HepG2 (cell line): ENCODE measurements at regions not wholly inside any gene's neighbourhood (a gene's known extent, or its start where the extent isn't known, plus 50 kb on each side); places are given as distances from the start of the nearest gene placed in this dataset.

Experiments
- ATAC-seq: fragments of 200-7000 bp; cut with Tn5 transposase; 3 replicates; pipeline ENCODE4 v1.9.1; 2020; ENCODE audit warnings: mild to moderate bottlenecking, moderate library complexity
- BruUV-seq: library from RNA; stranded (reverse); fragments of 400-500 nt; replicated peaks from 2 replicates; lab custom pipeline; 2021; lab: Mats Ljungman, UMichigan
- CTCF ChIA-PET: fragments of 300-600 bp; formaldehyde crosslinking; extraction: SDS; loops from one replicate; lab custom pipeline; 2021; ENCODE audit warnings: low total read pairs, inconsistent platforms, low intra/inter-chr PET ratio; lab: Yijun Ruan, JAX
- POLR2A ChIA-PET: fragments of 350-600 bp; sonication (Branson Sonifier 250); formaldehyde crosslinking; loops from one replicate; lab custom pipeline; 2020; ENCODE audit warnings: antibody characterized with exemption, inconsistent platforms; lab: Yijun Ruan, JAX
- DNase-seq: peaks from one replicate; pipeline ENCODE4 v3.0.0-alpha.2; 2015; ENCODE audit warnings: low spot score
- FAIRE-seq: peaks from 3 replicates; lab custom pipeline; 2011; peaks lifted over from hg19 to GRCh38; lab: Jason Lieb, UNC
- H2AFZ ChIP-seq: one replicate; pipeline ENCODE4 v1.6.1; 2011; ENCODE audit warnings: low read length, inconsistent platforms
- H3K27ac ChIP-seq: fragments of 300-600 bp; 3 replicates; pipeline ENCODE4 v1.8.0; 2011; ENCODE audit warnings: mixed run types, mild to moderate bottlenecking, mixed read lengths, low read length, inconsistent platforms; ENCODE audit not compliant: insufficient read depth; ENCODE audit errors: extremely low read length
- H3K27me3 ChIP-seq, 2 experiments: fragments of 200-600 bp in 1 of 2; 2 replicates in 1 of 2; 3 replicates in 1 of 2; pipeline versions ENCODE4 v1.6.0 to v1.8.0; 2011; ENCODE audit warnings: low read length in 2 of 2, mild to moderate bottlenecking in 2 of 2, moderate library complexity in 2 of 2, inconsistent platforms in 1 of 2; ENCODE audit not compliant: insufficient read depth in 2 of 2, control insufficient read depth in 1 of 2
- H3K36me3 ChIP-seq, 2 experiments: fragments of 200-600 bp in 1 of 2; replicated peaks in 1 of 2; 2 replicates in 1 of 2; 3 replicates in 1 of 2; pipeline versions ENCODE4 v1.5.1 to v1.8.0; 2011; ENCODE audit warnings: low read length in 2 of 2, inconsistent platforms in 1 of 2; ENCODE audit not compliant: insufficient read depth in 2 of 2, control insufficient read depth in 1 of 2
- H3K4me1 ChIP-seq: 2 replicates; pipeline ENCODE4 v1.5.1; 2012; ENCODE audit warnings: low read length, inconsistent platforms; ENCODE audit not compliant: insufficient read depth
- H3K4me2 ChIP-seq: 2 replicates; pipeline ENCODE4 v1.6.0; 2011; ENCODE audit warnings: low read depth, low read length, inconsistent platforms
- H3K4me3 ChIP-seq, 3 experiments: fragments of 200-600 bp in 1 of 3; sonication (generic), shearing (Covaris generic) in 1 of 3; replicated peaks in 1 of 3; 2 replicates each; pipeline ENCODE4 v1.5.1; 2011 to 2016; ENCODE audit warnings: low read length in 3 of 3, inconsistent platforms in 2 of 3, low read depth in 2 of 3, mild to moderate bottlenecking in 2 of 3, control low read depth in 1 of 3, mixed read lengths in 1 of 3; ENCODE audit not compliant: insufficient read depth in 1 of 3
- H3K79me2 ChIP-seq: one replicate; pipeline ENCODE4 v1.6.1; 2011; ENCODE audit warnings: low read length, inconsistent platforms; ENCODE audit not compliant: insufficient read depth
- H3K9ac ChIP-seq: 2 replicates; pipeline ENCODE4 v1.6.0; 2011; ENCODE audit warnings: mild to moderate bottlenecking, low read depth, low read length, inconsistent platforms; ENCODE audit not compliant: insufficient read depth
- H3K9me3 ChIP-seq: 2 replicates; pipeline ENCODE4 v1.5.1; 2012; ENCODE audit warnings: mild to moderate bottlenecking, low read length
- H4K20me1 ChIP-seq: 2 replicates; pipeline ENCODE4 v1.6.0; 2011; ENCODE audit warnings: inconsistent platforms, mild to moderate bottlenecking, low read length, moderate library complexity; ENCODE audit not compliant: insufficient read depth
- BHLHE40 ChIP-seq: IDR thresholded peaks from 2 replicates; pipeline ENCODE4 v1.6.1; 2011; ENCODE audit warnings: low read length, improper control_type of control experiment
- HNRNPLL ChIP-seq: fragments of 200-400 bp; formaldehyde crosslinking; IDR thresholded peaks from 2 replicates; pipeline ENCODE4 v1.6.1; 2017; ENCODE audit warnings: mild to moderate bottlenecking, low read depth, low read length; ENCODE audit not compliant: poor library complexity, severe bottlenecking
- SAP130 ChIP-seq: IDR thresholded peaks from 2 replicates; pipeline ENCODE4 v1.6.1; 2016; ENCODE audit warnings: low read depth
- SRSF1 ChIP-seq: fragments of 200-400 bp; formaldehyde crosslinking; optimal IDR thresholded peaks from 2 replicates; pipeline ENCODE3; 2017; ENCODE audit warnings: mild to moderate bottlenecking, low read depth, low read length, moderate library complexity
- TCF7 ChIP-seq: sonication (generic); IDR thresholded peaks from 2 replicates; pipeline ENCODE4 v1.6.1; 2016; ENCODE audit warnings: antibody characterized with exemption, low read depth
- XRCC5 ChIP-seq: fragments of 200-400 bp; formaldehyde crosslinking; optimal IDR thresholded peaks from 2 replicates; pipeline ENCODE3; 2017; ENCODE audit warnings: mild to moderate bottlenecking, low read length
- ZFP82 ChIP-seq: sonication (generic); formaldehyde crosslinking; IDR thresholded peaks from 2 replicates; pipeline ENCODE4 v1.5.1; 2020; ENCODE audit warnings: mild to moderate bottlenecking, missing genetic modification reagents, borderline replicate concordance
- ZNF34 ChIP-seq: sonication (generic); formaldehyde crosslinking; IDR thresholded peaks from 2 replicates; pipeline ENCODE4 v1.4.0; 2020; ENCODE audit warnings: mild to moderate bottlenecking, missing genetic modification reagents, borderline replicate concordance
- WGBS: methylation state at CpG from one replicate; pipeline ENCODE4 v1.1.6; 2017; ENCODE audit warnings: low lambda C conversion rate; 5-methylcytosine and 5-hydroxymethylcytosine counted together
- in situ Hi-C: cut with HindIII; loops from 2 replicates; pipeline ENCODE4 v1.10.0; 2017; ENCODE audit warnings: low pct_unique_long_range_greater_than_20kb; ENCODE audit not compliant: extremely low pct_ligation_motif_present
- intact Hi-C: fragments of 100-400 bp; cut with micrococcal nuclease; formaldehyde crosslinking; loops from one replicate; pipeline ENCODE4 v1.10.0; 2022; ENCODE audit not compliant: unreplicated experiment
- TF ChIP-seq, protein P1 (sequence below): conservative IDR thresholded peaks from 2 replicates; pipeline ENCODE4 v1.6.1; 2018; ENCODE audit warnings: missing genetic modification reagents
- TF ChIP-seq, protein P2 (sequence below): sonication (generic); formaldehyde crosslinking; conservative IDR thresholded peaks from 2 replicates; pipeline ENCODE4 v1.4.0; 2020; ENCODE audit warnings: mild to moderate bottlenecking, missing genetic modification reagents, moderate library complexity
- TF ChIP-seq, protein P3 (sequence below): IDR thresholded peaks from 2 replicates; pipeline ENCODE4 v1.6.1; 2016; ENCODE audit warnings: mild to moderate bottlenecking, missing biosample characterization, missing genetic modification reagents
- TF ChIP-seq, protein P4 (sequence below): sonication (generic); formaldehyde crosslinking; IDR thresholded peaks from 2 replicates; pipeline ENCODE4 v1.5.0; 2020; ENCODE audit warnings: missing genetic modification reagents

DNA sequence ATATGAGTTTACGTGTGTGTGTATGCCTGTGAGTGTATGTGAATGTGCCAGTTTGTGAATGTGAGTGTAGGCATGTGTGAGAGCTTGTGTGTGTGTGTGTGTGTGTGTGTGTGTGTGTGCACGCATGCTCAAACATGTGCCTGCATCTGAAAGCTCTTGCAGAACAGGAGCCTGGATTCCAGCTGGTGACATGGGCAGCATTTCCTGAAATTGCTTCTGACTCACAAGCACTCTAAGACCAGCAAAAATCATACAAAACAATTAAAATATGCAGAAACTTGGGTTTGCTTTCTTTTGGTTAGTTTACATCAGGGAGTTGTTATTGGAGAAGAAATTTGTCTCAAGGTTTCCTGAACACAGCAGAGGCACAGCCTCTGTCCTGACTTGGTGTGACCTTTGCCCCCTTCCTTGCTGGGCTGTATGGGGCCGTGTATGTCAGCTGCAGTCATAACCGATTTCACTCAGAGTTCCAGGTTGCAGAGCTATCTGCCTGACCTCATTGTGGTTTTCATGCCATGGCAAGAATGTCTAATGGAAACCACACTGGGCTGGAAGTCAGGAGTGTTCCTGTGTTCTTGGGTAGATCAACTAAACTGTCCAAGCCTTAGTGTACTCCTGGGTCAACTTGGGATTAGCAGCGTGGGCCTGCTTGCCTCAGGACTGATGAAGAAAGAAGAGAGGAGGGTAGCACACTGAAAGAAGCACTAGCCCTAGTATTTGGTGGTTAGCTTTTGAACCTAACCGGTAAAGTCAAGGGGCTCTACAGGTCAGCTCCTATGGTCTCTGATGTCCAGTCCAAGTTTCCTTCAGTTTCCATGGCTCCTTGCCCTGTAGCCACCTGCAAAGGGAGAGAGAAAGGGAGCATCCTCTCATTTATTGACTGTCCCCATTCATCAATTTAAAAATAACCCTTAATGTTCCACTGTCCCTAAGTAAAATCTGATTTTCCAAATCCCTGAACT, 143.7 kb downstream of the SNX19 start:
- DNase-seq = no peak
- ATAC-seq = peak; percentile 56; the same call in 2 of the 3 replicates
- Histone ChIP-seq H3K4me1 (no peaks in the 10 kb centered on the region), H3K9ac (no peak overlapping the region), H3K27ac (no peak overlapping the region), H3K79me2 (no peaks in the 10 kb centered on the region), H3K4me2 (no peak overlapping the region)
- intact Hi-C loops = no loop called here
- POLR2A ChIA-PET = no interaction called here
- 39% methylated on average over 6 of the region's 6 CpGs for WGBS
- FAIRE-seq = no peak
- no peak for TF ChIP-seq SAP130 (CRISPR knock-in tag)
- no peak for TF ChIP-seq ZNF34 (CRISPR knock-in tag)
- TF ChIP-seq, protein P1, sequence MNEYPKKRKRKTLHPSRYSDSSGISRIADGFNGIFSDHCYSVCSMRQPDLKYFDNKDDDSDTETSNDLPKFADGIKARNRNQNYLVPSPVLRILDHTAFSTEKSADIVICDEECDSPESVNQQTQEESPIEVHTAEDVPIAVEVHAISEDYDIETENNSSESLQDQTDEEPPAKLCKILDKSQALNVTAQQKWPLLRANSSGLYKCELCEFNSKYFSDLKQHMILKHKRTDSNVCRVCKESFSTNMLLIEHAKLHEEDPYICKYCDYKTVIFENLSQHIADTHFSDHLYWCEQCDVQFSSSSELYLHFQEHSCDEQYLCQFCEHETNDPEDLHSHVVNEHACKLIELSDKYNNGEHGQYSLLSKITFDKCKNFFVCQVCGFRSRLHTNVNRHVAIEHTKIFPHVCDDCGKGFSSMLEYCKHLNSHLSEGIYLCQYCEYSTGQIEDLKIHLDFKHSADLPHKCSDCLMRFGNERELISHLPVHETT (CRISPR knock-in tag) = no peak
- TF ChIP-seq HNRNPLL = no peak
- TF ChIP-seq SRSF1 = no peak
- no peak for TF ChIP-seq BHLHE40
- no peak for TF ChIP-seq TCF7
- no peak for TF ChIP-seq ZFP82 (CRISPR knock-in tag)
- TF ChIP-seq, protein P2, sequence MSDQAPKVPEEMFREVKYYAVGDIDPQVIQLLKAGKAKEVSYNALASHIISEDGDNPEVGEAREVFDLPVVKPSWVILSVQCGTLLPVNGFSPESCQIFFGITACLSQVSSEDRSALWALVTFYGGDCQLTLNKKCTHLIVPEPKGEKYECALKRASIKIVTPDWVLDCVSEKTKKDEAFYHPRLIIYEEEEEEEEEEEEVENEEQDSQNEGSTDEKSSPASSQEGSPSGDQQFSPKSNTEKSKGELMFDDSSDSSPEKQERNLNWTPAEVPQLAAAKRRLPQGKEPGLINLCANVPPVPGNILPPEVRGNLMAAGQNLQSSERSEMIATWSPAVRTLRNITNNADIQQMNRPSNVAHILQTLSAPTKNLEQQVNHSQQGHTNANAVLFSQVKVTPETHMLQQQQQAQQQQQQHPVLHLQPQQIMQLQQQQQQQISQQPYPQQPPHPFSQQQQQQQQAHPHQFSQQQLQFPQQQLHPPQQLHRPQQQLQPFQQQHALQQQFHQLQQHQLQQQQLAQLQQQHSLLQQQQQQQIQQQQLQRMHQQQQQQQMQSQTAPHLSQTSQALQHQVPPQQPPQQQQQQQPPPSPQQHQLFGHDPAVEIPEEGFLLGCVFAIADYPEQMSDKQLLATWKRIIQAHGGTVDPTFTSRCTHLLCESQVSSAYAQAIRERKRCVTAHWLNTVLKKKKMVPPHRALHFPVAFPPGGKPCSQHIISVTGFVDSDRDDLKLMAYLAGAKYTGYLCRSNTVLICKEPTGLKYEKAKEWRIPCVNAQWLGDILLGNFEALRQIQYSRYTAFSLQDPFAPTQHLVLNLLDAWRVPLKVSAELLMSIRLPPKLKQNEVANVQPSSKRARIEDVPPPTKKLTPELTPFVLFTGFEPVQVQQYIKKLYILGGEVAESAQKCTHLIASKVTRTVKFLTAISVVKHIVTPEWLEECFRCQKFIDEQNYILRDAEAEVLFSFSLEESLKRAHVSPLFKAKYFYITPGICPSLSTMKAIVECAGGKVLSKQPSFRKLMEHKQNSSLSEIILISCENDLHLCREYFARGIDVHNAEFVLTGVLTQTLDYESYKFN (CRISPR knock-in tag) = no peak
- no peak for TF ChIP-seq XRCC5
- TF ChIP-seq, protein P3, sequence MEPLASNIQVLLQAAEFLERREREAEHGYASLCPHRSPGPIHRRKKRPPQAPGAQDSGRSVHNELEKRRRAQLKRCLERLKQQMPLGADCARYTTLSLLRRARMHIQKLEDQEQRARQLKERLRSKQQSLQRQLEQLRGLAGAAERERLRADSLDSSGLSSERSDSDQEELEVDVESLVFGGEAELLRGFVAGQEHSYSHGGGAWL (CRISPR knock-in tag) = no peak
- TF ChIP-seq, protein P4, sequence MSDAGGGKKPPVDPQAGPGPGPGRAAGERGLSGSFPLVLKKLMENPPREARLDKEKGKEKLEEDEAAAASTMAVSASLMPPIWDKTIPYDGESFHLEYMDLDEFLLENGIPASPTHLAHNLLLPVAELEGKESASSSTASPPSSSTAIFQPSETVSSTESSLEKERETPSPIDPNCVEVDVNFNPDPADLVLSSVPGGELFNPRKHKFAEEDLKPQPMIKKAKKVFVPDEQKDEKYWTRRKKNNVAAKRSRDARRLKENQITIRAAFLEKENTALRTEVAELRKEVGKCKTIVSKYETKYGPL (CRISPR knock-in tag) = no peak
- TF ChIP-seq, all 625 proteins: peak for 0
- CTCF ChIA-PET = no interaction called here
- Histone ChIP-seq H3K36me3 (no peaks in the 10 kb centered on the region), H4K20me1 (no peaks in the 10 kb centered on the region), H3K9me3 (no peaks in the 10 kb centered on the region), H3K4me3 (no peak overlapping the region), H2AFZ (no peak overlapping the region), H3K27me3 (peaks cover 0 to 18% of the 10 kb centered on the region in 2 experiments; a peak in 1 of 5 replicates)
- in situ Hi-C loops = no loop called here
- BruUV-seq = no TSS peak
